Activated gamma-delta T cell (primary cell): ENCODE measurements at regions not wholly inside any gene's neighbourhood (a gene's known extent, or its start where the extent isn't known, plus 50 kb on each side); places are given as distances from the start of the nearest gene placed in this dataset.
"Not testable (repeated sequence)": the region's sequence is repeated elsewhere in the genome, so short reads cannot be mapped to it uniquely, and the experiment has no call there.

Source experiments
- DNase-seq: peaks from one replicate; lab custom pipeline; 2025; lab: John Stamatoyannopoulos, UW

DNA sequence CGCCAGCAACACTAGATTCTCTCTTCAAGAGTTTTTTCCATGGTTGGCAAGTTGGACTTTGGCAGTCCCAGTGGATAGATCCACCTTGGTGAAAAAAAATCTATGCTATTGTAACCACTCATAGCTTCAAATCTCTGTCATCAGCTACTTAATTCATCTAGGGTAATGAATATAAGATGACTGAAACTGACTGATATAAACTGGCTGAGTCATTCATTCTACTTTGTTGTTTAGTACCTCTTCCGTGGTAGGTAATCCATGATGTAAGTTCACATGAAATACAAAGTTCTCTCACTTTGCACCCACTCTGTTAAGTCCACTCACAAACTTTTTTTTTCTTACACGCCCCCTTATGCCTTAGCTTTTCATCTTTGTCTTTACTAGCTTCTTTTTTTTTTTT lies 1381.5 kb downstream of the SLITRK5 start:
- DNase-seq = no peak

DNA sequence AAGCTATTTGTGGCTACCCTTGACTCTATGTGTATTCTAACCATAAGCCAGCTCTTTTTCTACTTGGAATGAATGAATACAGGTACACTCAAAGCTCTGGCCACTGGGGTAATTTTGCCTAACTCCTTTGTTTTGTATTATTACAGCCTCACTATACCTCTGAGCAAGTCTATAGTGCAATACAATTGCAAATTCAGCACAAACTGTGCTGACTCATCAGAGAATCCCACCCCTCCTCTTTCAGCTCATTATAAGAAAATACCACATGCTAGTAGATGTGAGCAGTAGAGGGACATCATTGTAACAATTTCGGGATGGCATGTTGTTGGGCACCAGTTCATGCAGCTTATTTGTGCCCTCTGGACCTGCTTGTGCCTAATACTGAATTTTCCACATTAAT lies 1382.2 kb downstream of the SLITRK5 start:
- DNase-seq = no peak

DNA sequence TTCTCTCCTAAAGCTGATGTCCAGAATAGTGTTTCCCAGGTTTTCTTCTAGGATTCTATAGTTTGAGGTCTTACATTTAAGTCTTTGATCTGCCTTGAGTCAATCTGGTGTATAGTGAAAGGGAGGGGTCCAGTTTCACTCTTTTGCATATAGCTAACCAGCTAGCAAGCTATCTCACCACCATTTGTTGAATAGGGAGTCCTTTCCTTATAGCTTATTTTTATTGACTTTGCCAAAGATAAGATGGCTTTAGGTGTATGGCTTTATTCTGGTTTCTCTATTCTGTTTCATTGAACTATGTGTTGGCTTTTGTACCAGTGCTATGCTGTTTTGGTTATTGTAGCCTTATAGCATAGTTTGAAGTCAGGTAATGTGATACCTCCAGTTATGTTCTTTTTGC lies 1386.1 kb downstream of the SLITRK5 start:
- no peak for DNase-seq

DNA sequence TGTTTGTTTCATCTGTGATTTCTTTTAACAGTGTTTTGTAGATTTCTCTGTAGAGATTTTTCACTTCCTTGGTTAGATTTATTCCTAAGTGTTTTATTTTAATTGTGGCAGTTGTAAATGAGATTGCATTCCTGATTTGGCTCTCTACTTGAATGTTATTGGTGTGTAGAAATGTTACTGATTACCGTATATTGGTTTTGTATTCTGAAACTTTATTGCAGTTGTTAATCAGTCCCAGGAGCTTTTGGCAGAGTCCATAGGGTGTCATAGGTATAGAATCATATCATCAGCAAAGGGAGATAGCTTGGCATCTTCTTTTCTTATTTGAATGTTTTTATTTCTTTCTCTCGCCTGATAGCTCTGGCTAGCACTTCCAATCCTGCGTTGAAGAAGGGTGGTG lies 1386.7 kb downstream of the SLITRK5 start:
- no peak for DNase-seq

DNA sequence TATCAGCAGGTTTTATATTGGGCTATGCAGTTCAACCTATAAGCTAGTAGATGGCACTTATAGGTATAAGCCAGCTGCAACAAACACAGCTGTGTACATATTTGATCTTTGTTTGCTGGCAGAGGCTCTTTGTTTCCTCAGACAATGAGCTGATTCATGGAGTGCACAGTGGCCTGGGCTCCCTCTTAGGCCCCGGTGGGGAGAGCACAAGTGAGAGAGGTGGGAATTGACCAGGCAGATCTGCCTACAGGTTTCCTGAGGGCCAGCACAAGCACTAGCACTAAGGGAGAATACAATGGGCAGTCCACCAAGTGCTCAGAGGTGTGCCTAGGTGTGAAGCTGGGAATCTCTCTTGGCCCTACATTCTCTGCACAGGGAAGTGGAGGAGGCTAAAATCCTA lies 1390.7 kb downstream of the SLITRK5 start:
- no peak for DNase-seq

DNA sequence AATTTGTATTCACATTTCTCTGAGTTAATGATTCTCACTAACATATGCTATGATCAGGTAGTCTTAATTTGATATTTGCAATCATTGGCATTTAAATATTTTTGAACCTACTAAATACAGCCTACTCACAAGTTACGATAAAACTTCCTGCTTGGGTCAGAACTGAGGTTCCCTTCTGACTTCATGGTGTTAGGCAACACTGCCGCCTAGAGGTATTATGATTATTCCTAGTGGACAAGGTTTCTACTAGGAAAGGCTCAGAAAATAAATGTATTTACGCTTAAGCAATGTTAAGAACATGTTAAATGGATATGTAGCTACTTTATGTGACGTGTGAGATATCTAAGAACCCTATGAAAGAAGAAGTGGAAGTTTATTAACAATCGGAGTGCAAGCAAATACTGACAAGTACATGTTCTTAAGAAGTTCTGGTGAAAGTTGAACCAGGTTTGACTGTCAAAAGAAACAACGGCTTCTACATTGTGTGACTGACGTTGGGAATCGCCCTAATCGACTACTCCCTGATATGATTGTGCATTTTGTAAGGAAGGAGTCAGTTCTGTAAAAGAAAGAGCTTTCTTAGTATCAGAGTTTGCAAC lies 1395.8 kb downstream of the SLITRK5 start:
- no peak for DNase-seq

DNA sequence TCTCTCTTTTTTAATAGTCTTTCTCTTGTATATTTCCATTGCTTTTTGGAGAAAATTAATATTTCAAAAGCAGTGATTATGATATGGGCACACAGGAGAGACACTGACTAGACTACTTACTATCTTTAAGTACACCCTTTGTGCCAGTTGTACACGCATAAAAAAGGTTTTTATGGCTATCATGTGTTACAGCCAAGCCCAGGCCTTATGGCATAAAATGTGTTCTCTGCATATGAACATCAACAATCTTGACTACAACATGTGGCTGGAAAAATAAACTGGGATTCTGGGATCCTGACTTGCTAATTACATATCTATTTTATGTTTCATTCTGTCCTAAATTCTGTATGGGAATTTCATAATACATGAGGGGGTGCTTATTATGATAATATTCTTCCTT lies 1401.8 kb downstream of the SLITRK5 start:
- DNase-seq = no peak

DNA sequence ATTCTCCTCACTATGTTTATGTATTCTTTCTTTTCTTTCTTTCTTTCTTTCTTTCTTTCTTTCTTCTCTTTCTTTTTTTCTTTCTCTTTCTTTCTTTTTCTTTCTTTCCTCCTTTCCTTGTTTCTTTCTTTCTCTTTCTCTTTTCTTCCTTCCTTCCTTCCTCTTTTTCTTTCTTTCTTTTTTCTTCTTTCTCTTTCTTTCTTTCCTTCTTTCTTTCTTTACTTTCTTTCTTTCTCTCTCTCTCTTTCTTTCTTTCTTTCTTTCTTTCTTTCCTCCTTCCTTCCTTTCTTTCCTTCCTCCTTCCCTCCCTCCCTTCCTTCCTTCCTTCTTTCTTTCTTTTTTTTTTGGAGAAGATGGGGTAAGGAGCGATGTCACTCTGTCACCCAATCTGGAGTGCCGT lies 1405.5 kb downstream of the SLITRK5 start:
- DNase-seq = no peak

DNA sequence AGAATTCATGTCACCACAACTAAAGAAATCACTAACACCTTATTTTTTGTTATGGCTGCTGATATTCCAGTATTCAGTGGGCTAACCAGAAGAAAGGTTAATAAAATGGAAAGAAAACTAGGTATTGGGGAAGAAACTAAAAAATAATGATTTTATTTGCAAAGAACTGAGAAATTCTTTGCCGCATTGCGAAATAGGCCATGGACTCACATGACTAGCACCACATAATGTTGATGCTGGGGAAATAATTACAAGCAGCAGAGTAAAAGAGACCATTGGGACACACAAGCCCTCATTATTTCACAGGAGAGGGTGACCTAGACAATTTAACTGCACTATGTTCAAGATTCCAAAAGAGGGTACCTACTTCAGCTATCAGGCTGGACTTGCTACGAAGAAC lies 1411.5 kb downstream of the SLITRK5 start:
- no peak for DNase-seq

DNA sequence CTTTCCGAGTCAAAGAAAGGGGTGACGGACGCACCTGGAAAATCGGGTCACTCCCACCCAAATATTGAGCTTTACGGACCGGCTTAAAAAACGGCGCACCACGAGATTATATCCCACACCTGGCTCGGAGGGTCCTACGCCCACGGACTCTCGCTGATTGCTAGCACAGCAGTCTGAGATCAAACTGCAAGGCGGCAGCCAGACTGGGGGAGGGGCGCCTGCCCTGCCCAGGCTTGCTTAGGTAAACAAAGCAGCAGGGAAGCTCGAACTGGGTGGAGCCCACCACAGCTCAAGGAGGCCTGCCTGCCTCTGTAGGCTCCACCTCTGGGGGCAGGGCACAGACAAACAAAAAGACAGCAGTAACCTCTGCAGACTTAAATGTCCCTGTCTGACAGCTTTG lies 1416.9 kb downstream of the SLITRK5 start:
- DNase-seq = not testable (repeated sequence)

DNA sequence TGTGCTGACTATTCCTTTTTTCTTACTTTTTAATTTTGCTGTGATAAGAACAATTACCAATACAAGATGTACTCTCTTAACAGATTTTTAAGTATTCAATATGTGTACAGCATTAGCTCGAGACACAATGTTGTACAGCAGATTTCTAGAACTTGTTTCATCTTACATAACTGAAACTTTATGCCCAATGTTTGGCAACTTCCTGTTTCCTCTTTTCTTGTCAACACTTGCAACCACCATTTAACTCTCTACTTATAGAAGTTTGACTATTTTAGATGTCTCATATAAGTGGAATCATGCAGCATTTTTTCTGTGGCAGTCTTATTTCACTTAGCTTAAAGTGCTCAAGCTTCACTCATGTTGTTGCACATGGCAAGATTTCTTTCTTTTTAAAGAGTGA lies 1426.8 kb downstream of the SLITRK5 start:
- DNase-seq = no peak

DNA sequence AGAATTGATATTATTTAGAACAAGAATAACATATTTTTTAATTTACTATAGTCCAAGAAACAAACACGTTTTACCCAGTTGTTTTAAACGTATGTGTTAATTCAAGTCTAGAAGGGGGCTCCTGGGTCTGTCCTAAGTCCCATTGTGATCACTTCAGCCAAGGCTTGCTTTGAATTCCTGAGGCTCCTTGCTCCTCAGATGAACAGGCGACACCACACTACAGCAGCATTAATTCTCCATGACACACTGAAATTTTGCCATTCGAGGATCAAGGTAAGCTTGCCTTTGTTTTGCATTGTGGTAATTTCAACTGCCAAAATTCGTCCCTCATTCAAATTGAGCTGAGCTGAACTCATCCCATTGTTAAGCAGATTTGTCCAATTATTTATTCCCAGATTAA lies 1442.6 kb downstream of the SLITRK5 start:
- DNase-seq = no peak

DNA sequence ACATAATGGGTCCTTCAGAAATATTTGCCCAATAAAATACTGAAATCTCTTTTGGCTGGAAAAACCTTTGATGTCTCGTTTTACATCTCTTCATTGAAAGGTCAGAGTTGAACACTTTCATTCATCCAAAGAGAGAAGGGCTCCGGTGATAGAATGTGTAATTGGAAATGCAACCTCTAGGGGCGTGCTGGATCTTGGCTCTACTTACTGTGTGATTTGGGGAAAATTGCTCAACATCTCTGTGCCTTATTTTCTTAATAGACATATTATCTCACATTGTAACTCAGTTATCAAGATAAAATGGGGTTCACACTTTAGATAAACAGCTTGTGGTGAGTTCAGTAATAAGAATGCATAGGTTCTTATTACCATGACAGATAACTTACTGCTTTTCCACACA lies 1444.1 kb downstream of the SLITRK5 start:
- DNase-seq = no peak

DNA sequence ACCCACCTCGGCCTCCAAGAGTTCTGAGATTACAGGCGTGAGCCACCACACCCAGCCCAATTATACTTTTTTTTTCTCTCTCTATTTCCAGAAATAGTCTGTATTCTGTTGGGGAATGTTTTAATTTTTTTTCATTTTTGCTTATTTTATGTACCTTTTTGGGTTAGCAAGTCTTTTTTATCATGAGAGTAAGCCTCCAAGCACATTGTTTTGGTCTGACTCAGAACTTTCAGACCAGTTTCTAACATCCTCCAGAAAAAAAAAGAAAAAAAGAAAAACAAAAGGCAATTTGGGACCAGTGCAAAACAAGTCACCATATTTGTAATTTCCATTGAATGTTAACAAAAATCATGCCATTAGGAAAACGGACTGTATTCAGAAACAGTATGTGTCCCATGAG lies 1465.5 kb downstream of the SLITRK5 start:
- DNase-seq = no peak

DNA sequence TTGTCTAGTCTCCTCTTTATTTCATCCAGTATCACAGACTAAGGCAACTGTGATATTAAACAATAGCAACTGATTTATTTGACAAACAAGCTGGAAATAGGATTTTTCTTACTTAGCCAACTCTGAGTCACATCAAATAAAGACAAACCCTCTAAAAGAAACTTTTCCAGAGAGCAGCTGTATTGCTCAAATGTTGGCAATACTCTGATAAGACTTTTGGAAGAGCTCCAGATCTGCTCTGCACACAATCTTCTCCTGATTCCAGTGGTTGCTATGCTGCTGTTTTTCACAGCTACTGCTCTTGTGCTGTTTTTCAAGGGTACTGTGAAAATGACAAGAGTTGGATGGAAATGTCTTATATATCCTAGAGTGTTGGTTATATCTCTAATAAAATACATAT lies 1479.2 kb downstream of the SLITRK5 start:
- no peak for DNase-seq

DNA sequence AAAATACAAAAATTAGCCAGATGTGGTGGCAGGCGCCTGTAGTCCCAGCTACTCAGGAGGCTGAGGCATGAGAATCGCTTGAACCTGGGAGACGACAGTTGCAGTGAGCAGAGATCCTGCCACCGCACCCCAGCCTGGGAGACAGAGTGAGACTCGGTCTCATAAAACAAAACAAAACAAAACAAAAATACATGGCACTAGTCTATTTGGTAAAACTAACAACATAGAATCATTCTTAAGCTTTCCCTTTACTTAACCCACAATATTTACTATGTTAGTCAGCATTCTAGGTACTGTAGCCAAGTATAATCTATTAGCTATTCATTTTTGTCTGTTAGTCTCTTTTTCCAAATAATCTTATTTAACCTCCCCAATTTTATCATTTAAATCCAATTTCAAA lies 1482.8 kb downstream of the SLITRK5 start:
- no peak for DNase-seq

DNA sequence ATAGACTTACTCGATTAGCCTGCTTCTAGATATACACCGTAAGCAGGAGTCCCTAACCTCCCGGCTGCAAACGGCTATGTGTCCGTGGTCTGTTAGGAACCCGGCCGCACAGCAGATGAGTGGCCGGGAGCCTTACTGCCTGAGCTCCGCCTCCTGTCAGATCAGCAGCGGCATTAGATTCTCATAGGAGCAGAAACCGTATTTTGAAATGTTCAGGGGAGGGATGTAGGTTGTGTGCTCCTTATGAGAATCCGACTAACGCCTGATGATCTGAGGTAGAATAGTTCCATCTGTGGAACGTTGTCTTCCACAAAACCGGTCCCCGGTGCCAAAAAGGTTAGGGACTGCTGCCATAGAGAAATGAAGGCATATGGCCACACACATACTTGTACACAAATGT lies 1491.9 kb downstream of the SLITRK5 start:
- no peak for DNase-seq

DNA sequence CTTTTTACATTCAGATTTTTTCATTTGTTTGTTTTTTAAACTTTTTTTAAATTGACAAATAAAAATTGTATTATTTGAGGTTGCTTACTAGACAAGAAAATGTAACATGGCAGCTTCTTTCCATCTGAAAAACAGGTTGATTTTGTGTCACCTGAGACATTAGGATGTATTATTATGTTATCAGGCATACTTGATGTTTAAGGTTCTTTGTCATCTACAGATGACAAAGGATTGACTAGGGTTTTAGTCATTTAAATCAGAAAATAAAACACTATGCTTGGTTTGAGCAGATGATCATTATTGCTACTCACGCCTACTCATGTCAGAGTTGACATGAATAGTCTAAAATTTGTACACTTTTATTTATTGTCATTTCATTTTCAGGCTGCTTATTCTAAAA lies 1494.5 kb downstream of the SLITRK5 start:
- no peak for DNase-seq

DNA sequence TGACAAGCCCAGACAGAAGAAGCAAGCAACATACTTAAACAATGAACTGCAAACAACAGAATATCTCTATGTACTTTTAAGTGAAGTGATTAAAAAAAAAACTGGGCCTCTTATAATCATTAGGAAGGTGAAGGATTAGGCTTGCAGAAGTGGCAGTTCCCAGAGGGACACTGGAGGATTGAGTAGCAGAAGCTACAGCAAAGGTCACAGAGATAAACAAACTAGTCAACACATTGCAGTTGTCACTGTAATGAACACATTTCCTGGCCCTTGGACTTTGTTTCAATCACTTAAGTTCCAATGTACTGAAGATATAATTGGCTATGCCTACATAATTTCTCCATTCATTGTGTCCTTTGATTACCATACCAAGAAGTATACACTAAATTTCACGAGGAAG lies 1498.8 kb downstream of the SLITRK5 start:
- no peak for DNase-seq

DNA sequence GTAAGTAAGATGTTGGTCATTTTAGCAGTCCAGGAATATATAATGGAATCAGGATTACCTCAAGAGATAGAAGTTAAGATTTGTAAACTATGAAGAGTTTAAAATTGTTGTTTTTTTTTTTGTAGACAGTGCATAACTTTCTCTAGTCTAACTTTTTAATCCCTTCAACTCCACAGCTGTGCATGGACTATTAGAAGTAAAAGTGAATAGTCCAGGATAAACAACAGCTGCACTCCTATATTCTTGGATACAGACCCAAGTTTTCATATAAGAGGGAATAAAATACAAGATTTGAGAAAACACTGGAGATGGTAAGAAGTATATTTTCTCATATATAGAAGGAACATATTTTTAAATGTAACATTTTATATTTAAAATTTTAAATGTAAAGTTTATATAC lies 1509.9 kb downstream of the SLITRK5 start:
- no peak for DNase-seq

DNA sequence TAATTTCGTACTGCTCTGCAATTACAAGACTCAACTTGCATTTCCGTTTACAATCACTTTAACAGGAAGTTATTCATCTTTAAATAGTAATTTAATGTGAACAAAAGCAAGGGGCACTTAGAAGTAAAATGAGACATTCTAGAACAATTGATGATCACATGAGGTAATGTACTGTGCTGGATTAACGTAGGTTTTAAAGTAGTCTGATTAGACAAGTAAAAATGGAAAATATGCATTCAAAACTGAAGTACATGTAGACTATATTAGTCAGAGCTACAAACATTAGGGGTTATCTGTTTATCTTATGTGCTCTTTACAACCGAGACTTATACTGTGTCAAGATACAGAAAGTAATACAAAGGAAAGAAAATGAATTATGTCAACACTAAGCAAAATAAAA lies 1528.0 kb downstream of the SLITRK5 start:
- DNase-seq = no peak

DNA sequence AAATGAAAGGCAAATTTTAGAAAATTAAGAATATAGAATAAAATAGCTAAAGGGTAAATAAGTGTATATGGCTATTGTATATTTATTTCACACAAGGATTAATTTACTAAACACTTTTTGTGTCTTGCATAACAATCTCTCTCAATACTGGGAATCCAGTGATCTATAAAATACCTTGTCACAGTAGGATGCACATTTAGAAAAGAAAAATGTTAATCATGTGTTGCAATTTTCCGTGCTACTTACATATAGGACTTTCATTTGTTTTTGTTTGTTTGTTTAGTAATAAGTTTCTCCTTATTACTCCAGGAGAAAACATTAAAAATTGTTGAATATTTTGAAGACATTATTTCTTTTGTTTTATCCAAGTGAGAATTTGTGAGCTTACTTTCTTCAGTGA lies 1533.3 kb downstream of the SLITRK5 start:
- DNase-seq = no peak

DNA sequence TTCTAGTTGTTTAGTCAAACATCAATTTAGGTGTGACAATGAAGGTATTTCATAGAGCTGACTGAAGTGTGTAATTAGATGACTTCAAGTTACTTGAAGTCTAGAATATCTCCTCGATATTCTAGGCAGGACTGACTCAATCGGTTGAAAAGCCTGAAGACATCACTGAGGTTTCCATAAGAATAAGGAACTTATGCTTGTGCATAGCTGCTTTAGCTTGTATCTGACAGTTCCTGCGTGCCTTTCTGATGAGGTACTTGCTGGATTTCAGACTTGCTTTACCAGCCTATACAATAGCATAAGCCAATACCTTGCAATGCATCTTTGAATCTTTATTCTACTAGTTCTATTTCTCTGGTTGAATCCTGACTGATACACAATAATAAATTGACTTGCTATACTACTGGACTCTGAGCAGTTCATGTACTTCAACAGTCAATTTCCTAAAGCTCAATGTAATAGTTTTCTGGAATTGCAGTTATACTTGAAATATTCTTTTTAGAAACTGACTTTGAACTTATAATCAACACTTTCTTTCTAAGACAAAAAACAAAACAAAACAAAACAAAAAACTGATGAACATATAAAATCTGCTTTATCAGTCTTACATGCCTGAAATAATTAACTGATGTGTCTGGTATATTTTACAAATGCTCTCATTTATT lies 1534.8 kb downstream of the SLITRK5 start:
- no peak for DNase-seq

DNA sequence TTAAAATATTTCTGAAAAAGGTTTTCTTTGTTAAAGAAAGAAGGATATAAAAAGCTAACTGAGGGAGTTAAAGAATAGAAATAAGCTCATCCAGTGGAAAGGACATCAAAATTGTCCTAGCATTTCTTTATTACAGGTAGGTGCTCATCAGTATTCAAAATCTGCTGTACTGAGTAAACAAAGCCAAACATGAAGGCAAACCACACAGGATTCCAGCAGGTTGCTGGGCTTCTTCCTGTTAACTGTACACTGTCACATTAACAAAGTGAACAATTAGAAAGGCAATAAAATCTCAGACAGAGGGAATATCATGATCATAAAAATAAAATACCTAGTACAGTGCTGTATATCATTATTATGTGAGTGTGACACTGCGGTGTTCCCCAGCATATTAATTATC lies 1541.0 kb downstream of the SLITRK5 start:
- no peak for DNase-seq
